AG10803 (cell line): ENCODE measurements at regions not wholly inside any gene's neighbourhood (a gene's known extent, or its start where the extent isn't known, plus 50 kb on each side); places are given as distances from the start of the nearest gene placed in this dataset.

ENCODE experiments used
- DNase-seq: peaks from one replicate; pipeline ENCODE4 v3.0.0; 2010; ENCODE audit warnings: low read depth
- H3K4me3 ChIP-seq: 2 replicates; pipeline ENCODE4 v1.5.1; 2011; ENCODE audit warnings: mild to moderate bottlenecking, low read length, control low read depth
- CTCF ChIP-seq: conservative IDR thresholded peaks from 2 replicates; pipeline ENCODE4 v1.5.1; 2011; ENCODE audit warnings: mild to moderate bottlenecking, low read length, control low read depth, inconsistent platforms

DNA sequence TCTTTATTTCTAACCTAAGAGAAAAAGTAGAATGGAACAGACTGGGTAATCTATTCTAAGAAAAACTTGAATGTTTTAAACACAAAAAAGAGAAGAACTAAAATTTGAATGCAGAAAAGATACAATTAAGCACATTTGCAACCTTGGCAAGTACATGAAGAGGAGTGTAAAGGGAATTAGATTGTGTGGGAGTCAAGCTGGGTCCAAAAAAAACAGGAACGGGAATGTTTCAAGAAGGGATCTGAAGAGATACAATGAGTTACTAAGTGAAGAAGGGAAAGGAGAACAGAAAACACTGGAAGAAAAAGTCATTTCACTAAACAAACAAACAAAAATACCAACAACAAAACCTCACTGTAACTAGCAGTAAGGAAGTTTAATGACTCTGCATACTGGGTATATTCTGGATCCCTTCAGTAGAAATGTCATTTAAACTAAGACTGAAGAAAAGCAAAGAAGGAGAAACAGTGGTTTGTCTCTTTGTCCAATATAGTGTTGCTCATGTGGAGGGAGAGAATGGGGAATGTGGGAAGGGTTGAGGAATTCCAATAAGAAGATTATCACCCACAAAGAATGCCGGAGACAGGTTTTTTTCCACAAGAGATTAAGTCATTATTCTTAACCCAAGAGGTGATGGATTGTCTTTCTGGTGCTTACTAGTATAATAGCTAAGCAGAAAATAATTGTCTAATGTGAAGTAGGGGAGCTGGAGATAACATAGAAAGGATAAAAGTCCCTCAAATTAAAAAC, 50.4 kb upstream of the PTPN13 start:
- DNase-seq: peak; percentile 34
- no peak overlapping the region for H3K4me3 ChIP-seq
- no peak for TF ChIP-seq CTCF

DNA sequence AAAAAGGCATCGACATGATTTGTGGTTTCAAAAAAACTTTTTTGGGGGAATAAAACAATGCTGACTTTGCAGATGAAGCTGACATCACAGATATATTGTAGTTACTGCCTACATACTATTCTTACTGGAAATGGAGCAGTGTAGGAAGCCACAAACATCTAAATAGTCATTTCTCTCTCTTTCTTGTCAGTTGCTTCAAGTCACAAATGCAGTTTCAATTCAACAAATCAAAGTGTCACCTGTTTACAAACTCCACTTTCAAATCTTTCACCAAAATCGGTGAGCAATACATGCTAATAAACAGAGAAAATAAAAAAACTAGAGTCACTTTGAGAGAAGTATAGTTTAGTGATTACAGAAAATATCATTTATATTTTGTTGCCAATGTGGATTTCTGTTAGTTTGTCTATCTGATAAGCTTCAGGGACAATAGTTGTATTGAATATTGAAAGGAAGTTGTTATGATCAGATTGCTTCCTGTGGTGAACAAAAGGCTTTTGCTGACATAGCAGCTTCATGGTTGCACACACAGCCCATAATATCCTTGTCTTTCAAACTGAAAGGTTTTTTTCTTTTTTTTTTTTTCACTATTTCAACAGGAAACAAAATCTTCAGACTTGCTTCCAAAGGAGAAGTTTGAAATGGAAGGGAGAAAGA, 49.7 kb upstream of the PTPN13 start:
- no peak for DNase-seq
- TF ChIP-seq CTCF: no peak
- H3K4me3 ChIP-seq: no peak overlapping the region
